GM12891 (cell line): ENCODE measurements at regions not wholly inside any gene's neighbourhood (a gene's known extent, or its start where the extent isn't known, plus 50 kb on each side); places are given as distances from the start of the nearest gene placed in this dataset.

Experiments used
- PAX5 ChIP-seq: IDR thresholded peaks from 2 replicates; pipeline ENCODE4 v1.6.1; 2011; ENCODE audit warnings: low read length, moderate library complexity, mild to moderate bottlenecking; ENCODE audit not compliant: insufficient read depth, severe bottlenecking
- POLR2A ChIP-seq: IDR thresholded peaks from 2 replicates; pipeline ENCODE4 v1.6.1; 2011; ENCODE audit warnings: low read depth, low read length, control low read depth
- POLR2AphosphoS5 ChIP-seq: IDR thresholded peaks from 2 replicates; pipeline ENCODE4 v1.6.1; 2011; ENCODE audit warnings: low read depth, low read length, control low read depth
- POU2F2 ChIP-seq: IDR thresholded peaks from 2 replicates; pipeline ENCODE4 v1.6.1; 2011; ENCODE audit warnings: low read depth, mild to moderate bottlenecking, control low read depth, low read length, moderate library complexity
- SPI1 ChIP-seq: IDR thresholded peaks from 2 replicates; pipeline ENCODE4 v1.6.1; 2011; ENCODE audit warnings: low read depth, low read length, control low read depth
- TAF1 ChIP-seq: IDR thresholded peaks from 2 replicates; pipeline ENCODE4 v1.6.1; 2011; ENCODE audit warnings: low read depth, low read length, control low read depth

GRCh38 chr16:17970816-17971331 is 365.7 kb downstream of the NPIPA8 start:
- TF ChIP-seq TAF1: no peak
- no peak for TF ChIP-seq POLR2A
- TF ChIP-seq POLR2AphosphoS5: no peak
- TF ChIP-seq SPI1: no peak
- no peak for TF ChIP-seq POU2F2
- no peak for TF ChIP-seq PAX5
